GM23338 (cell line): ENCODE measurements at regions not wholly inside any gene's neighbourhood (a gene's known extent, or its start where the extent isn't known, plus 50 kb on each side); places are given as distances from the start of the nearest gene placed in this dataset.

ENCODE experiments used
- ATAC-seq: fragments of 200-7000 bp; cut with Tn5 transposase; 3 replicates; pipeline ENCODE4 v1.9.1; 2020
- DNase-seq: peaks from one replicate; pipeline ENCODE4 v3.0.0-alpha.2; 2015; ENCODE audit warnings: low spot score
- H2AFZ ChIP-seq: fragments of 200-600 bp; sonication (generic); 2 replicates; pipeline ENCODE4 v1.8.0; 2016; ENCODE audit warnings: antibody characterized with exemption, mild to moderate bottlenecking, moderate library complexity
- H3F3A ChIP-seq: fragments of 200-600 bp; sonication (generic); replicated peaks from 2 replicates; pipeline ENCODE4 v1.8.0; 2017; ENCODE audit warnings: antibody characterized with exemption, mixed run types, low read depth
- H3K27ac ChIP-seq: fragments of 200-600 bp; sonication (generic); 2 replicates; pipeline ENCODE4 v1.6.1; 2016; ENCODE audit warnings: low read depth
- H3K27me3 ChIP-seq: fragments of 200-600 bp; sonication (generic); 2 replicates; pipeline ENCODE4 v1.8.0; 2016; ENCODE audit warnings: mild to moderate bottlenecking, mixed run types, moderate library complexity; ENCODE audit not compliant: insufficient read depth
- H3K36me3 ChIP-seq: fragments of 200-600 bp; sonication (generic); 2 replicates; pipeline ENCODE4 v1.8.0; 2016; ENCODE audit warnings: mild to moderate bottlenecking; ENCODE audit not compliant: insufficient read depth
- H3K4me1 ChIP-seq: fragments of 200-600 bp; sonication (generic); 2 replicates; pipeline ENCODE4 v1.8.0; 2016; ENCODE audit warnings: mild to moderate bottlenecking, moderate library complexity; ENCODE audit not compliant: insufficient read depth
- H3K4me2 ChIP-seq: fragments of 200-600 bp; sonication (generic); 2 replicates; pipeline ENCODE4 v1.7.1; 2017; ENCODE audit warnings: mixed run types
- H3K4me3 ChIP-seq: fragments of 200-600 bp; sonication (generic); 2 replicates; pipeline ENCODE4 v1.6.1; 2016; ENCODE audit warnings: mixed run types
- H3K79me2 ChIP-seq: fragments of 200-600 bp; sonication (generic); replicated peaks from 2 replicates; pipeline ENCODE4 v1.8.0; 2017; ENCODE audit warnings: mild to moderate bottlenecking; ENCODE audit not compliant: insufficient read depth
- H3K9me2 ChIP-seq: fragments of 200-600 bp; sonication (generic); 2 replicates; pipeline ENCODE4 v1.8.0; 2017; ENCODE audit not compliant: insufficient read depth
- H4K20me1 ChIP-seq: fragments of 200-600 bp; sonication (generic); replicated peaks from 2 replicates; pipeline ENCODE4 v1.8.0; 2017; ENCODE audit warnings: mild to moderate bottlenecking; ENCODE audit not compliant: insufficient read depth
- H3K27ac Mint-ChIP-seq: 2 replicates; pipeline ENCODE4 v1.8.0; 2020; ENCODE audit warnings: inconsistent platforms, mild to moderate bottlenecking, moderate library complexity, mixed read lengths
- H3K27me3 Mint-ChIP-seq: 3 replicates; pipeline ENCODE4 v1.8.0; 2022; ENCODE audit warnings: low read depth, mild to moderate bottlenecking, moderate library complexity, mixed read lengths, inconsistent platforms; ENCODE audit not compliant: insufficient read depth, poor library complexity
- H3K36me3 Mint-ChIP-seq: 3 replicates; pipeline ENCODE4 v1.8.0; 2021; ENCODE audit warnings: low read depth, mild to moderate bottlenecking, inconsistent platforms, moderate library complexity, mixed read lengths
- H3K4me1 Mint-ChIP-seq: 3 replicates; pipeline ENCODE4 v1.8.0; 2020; ENCODE audit warnings: mild to moderate bottlenecking, inconsistent platforms, mixed read lengths
- H3K4me3 Mint-ChIP-seq: 3 replicates; pipeline ENCODE4 v1.8.0; 2021; ENCODE audit warnings: moderate library complexity, mild to moderate bottlenecking, inconsistent platforms, mixed read lengths
- H3K9me3 Mint-ChIP-seq: 3 replicates; pipeline ENCODE4 v1.8.0; 2020; ENCODE audit warnings: moderate library complexity, mild to moderate bottlenecking, inconsistent platforms, mixed read lengths
- CREB1 ChIP-seq: fragments of 250-450 bp; sonication (Bioruptor Pico); IDR thresholded peaks from 2 replicates; pipeline ENCODE4 v1.5.0; 2020; ENCODE audit warnings: low read depth, mild to moderate bottlenecking, moderate library complexity
- CTCF ChIP-seq, 2 experiments: fragments of 200-600 bp in 1 of 2; sonication (generic) in 1 of 2; conservative IDR thresholded peaks; 2 replicates each; pipeline versions ENCODE4 v1.5.1 to v1.6.1; 2016 to 2017; ENCODE audit warnings: antibody characterized with exemption in 2 of 2, low read depth in 2 of 2, mild to moderate bottlenecking in 2 of 2, moderate library complexity in 1 of 2
- ETS1 ChIP-seq: IDR thresholded peaks from 2 replicates; pipeline ENCODE4 v1.6.1; 2016; ENCODE audit warnings: antibody characterized with exemption
- EZH2 ChIP-seq: fragments of 200-600 bp; sonication (generic); IDR thresholded peaks from one replicate; pipeline ENCODE4 v1.8.0; 2017; ENCODE audit warnings: antibody characterized with exemption, mild to moderate bottlenecking, low read depth; ENCODE audit not compliant: unreplicated experiment
- EZH2phosphoT487 ChIP-seq: fragments of 200-600 bp; sonication (generic); IDR thresholded peaks from one replicate; pipeline ENCODE4 v1.8.1; 2018; ENCODE audit warnings: antibody characterized with exemption; ENCODE audit not compliant: unreplicated experiment
- JUNB ChIP-seq: IDR thresholded peaks from one replicate; pipeline ENCODE4 v1.6.1; 2016; ENCODE audit warnings: antibody characterized with exemption; ENCODE audit not compliant: unreplicated experiment
- NANOG ChIP-seq: IDR thresholded peaks from 2 replicates; pipeline ENCODE4 v1.6.1; 2016; ENCODE audit warnings: antibody characterized with exemption, borderline replicate concordance
- POLR2AphosphoS5 ChIP-seq: IDR thresholded peaks from 2 replicates; pipeline ENCODE4 v1.6.1; 2016; ENCODE audit warnings: antibody characterized with exemption, low read depth
- STAT1 ChIP-seq: IDR thresholded peaks from one replicate; pipeline ENCODE4 v1.6.1; 2016; ENCODE audit warnings: antibody characterized with exemption; ENCODE audit not compliant: unreplicated experiment
- ZNF114 ChIP-seq: fragments of 250-450 bp; sonication (Bioruptor Pico); IDR thresholded peaks from 2 replicates; pipeline ENCODE4 v1.5.0; 2020; ENCODE audit warnings: mild to moderate bottlenecking, moderate library complexity
- ZNF331 ChIP-seq: fragments of 250-450 bp; sonication (Bioruptor Pico); IDR thresholded peaks from 2 replicates; pipeline ENCODE4 v1.5.0; 2020; ENCODE audit warnings: low read depth, mild to moderate bottlenecking, moderate library complexity
- ZNF462 ChIP-seq: fragments of 250-450 bp; sonication (Bioruptor Pico); IDR thresholded peaks from 2 replicates; pipeline ENCODE4 v1.5.0; 2020; ENCODE audit warnings: mild to moderate bottlenecking, moderate library complexity
- TF ChIP-seq, protein P1 (sequence below): IDR thresholded peaks from one replicate; pipeline ENCODE4 v1.6.1; 2018; ENCODE audit warnings: antibody characterized with exemption; ENCODE audit not compliant: unreplicated experiment

DNA sequence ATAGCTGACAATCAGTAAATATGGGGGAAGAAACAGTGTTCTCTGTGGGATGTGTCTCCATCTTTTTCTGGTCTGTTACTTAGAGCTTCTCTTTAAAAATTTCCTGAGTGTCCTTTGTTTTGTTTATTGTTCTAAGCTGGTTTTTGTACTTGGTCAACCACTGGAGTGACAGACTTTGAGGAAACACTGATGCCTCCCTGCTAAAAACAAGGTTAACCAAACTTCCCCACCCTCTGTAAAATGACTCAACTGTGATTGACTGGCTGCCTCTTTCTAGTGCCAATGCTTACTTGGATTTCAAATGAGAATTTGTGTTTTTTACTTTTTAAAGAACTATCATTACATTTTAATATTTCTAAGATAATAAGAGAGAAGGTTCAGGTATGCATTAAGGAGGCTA, 65.1 kb upstream of the SPINK5 start:
- ATAC-seq (no peak), DNase-seq (no peak)
- Mint-ChIP-seq H3K27ac (no peak overlapping the region), H3K4me1 (peaks cover 4% of the 10 kb centered on the region; the same call in 2 of the 3 replicates), H3K27me3 (no peaks in the 10 kb centered on the region), H3K4me3 (no peak overlapping the region), H3K9me3 (peaks cover 31% of the 10 kb centered on the region), H3K36me3 (peaks cover 29% of the 10 kb centered on the region)
- H3K79me2 ChIP-seq: no peaks in the 10 kb centered on the region
- H4K20me1 ChIP-seq: no peaks in the 10 kb centered on the region
- TF ChIP-seq POLR2AphosphoS5: no peak
- TF ChIP-seq JUNB: no peak
- TF ChIP-seq EZH2: no peak
- no peak for TF ChIP-seq CTCF (conservative IDR thresholded peaks at IDR 0.05; ENCODE audit: low read depth in 2 of 2)
- TF ChIP-seq ZNF331 (CRISPR knock-in tag): no peak
- TF ChIP-seq EZH2phosphoT487: no peak
- TF ChIP-seq NANOG: no peak
- no peak for TF ChIP-seq ZNF114 (CRISPR knock-in tag)
- TF ChIP-seq STAT1: no peak
- no peak for TF ChIP-seq ETS1
- TF ChIP-seq CREB1 (CRISPR knock-in tag): no peak
- TF ChIP-seq ZNF462 (CRISPR knock-in tag): no peak
- TF ChIP-seq, protein P1, sequence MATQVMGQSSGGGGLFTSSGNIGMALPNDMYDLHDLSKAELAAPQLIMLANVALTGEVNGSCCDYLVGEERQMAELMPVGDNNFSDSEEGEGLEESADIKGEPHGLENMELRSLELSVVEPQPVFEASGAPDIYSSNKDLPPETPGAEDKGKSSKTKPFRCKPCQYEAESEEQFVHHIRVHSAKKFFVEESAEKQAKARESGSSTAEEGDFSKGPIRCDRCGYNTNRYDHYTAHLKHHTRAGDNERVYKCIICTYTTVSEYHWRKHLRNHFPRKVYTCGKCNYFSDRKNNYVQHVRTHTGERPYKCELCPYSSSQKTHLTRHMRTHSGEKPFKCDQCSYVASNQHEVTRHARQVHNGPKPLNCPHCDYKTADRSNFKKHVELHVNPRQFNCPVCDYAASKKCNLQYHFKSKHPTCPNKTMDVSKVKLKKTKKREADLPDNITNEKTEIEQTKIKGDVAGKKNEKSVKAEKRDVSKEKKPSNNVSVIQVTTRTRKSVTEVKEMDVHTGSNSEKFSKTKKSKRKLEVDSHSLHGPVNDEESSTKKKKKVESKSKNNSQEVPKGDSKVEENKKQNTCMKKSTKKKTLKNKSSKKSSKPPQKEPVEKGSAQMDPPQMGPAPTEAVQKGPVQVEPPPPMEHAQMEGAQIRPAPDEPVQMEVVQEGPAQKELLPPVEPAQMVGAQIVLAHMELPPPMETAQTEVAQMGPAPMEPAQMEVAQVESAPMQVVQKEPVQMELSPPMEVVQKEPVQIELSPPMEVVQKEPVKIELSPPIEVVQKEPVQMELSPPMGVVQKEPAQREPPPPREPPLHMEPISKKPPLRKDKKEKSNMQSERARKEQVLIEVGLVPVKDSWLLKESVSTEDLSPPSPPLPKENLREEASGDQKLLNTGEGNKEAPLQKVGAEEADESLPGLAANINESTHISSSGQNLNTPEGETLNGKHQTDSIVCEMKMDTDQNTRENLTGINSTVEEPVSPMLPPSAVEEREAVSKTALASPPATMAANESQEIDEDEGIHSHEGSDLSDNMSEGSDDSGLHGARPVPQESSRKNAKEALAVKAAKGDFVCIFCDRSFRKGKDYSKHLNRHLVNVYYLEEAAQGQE: no peak
- no peaks in the 10 kb centered on the region for H3F3A ChIP-seq
- peaks cover 6% of the 10 kb centered on the region; the same call in 1 of the 2 replicates for H3K36me3 ChIP-seq
- no peak overlapping the region for H3K4me2 ChIP-seq
- H3K9me2 ChIP-seq: no peaks in the 10 kb centered on the region
- no peak overlapping the region for H2AFZ ChIP-seq
- H3K27ac ChIP-seq: no peak overlapping the region
- no peak overlapping the region for H3K4me3 ChIP-seq
- H3K27me3 ChIP-seq: no peaks in the 10 kb centered on the region
- peaks cover 10% of the 10 kb centered on the region; the same call in 1 of the 2 replicates for H3K4me1 ChIP-seq
